DND-41 (cell line): ENCODE measurements at regions not wholly inside any gene's neighbourhood (a gene's known extent, or its start where the extent isn't known, plus 50 kb on each side); places are given as distances from the start of the nearest gene placed in this dataset.

ENCODE experiments used
- ATAC-seq: fragments of 200-7000 bp; cut with Tn5 transposase; 3 replicates; pipeline ENCODE4 v1.9.1; 2021; ENCODE audit warnings: low read depth; ENCODE audit not compliant: insufficient read depth
- DNase-seq: peaks from one replicate; pipeline ENCODE4 v3.0.0-alpha.2; 2020
- H2AFZ ChIP-seq: 2 replicates; pipeline ENCODE4 v1.6.0; 2012; ENCODE audit warnings: low read depth, low read length
- H3K27ac ChIP-seq: 2 replicates; pipeline ENCODE4 v1.5.1; 2012; ENCODE audit warnings: low read length, inconsistent platforms
- H3K27me3 ChIP-seq: fragments of 200-600 bp; sonication (generic); 2 replicates; pipeline ENCODE4 v1.6.0; 2012; ENCODE audit warnings: low read length, mild to moderate bottlenecking, inconsistent platforms; ENCODE audit not compliant: insufficient read depth, poor library complexity
- H3K36me3 ChIP-seq: 2 replicates; pipeline ENCODE4 v1.5.1; 2012; ENCODE audit warnings: low read length, inconsistent platforms; ENCODE audit not compliant: insufficient read depth
- H3K4me1 ChIP-seq: 2 replicates; pipeline ENCODE4 v1.5.1; 2012; ENCODE audit warnings: mild to moderate bottlenecking, low read length; ENCODE audit not compliant: insufficient read depth
- H3K4me2 ChIP-seq: 2 replicates; pipeline ENCODE4 v1.6.0; 2012; ENCODE audit warnings: mild to moderate bottlenecking, moderate library complexity, low read length, inconsistent platforms; ENCODE audit not compliant: insufficient read depth
- H3K4me3 ChIP-seq, 2 experiments: fragments of 200-600 bp in 1 of 2; shearing (Covaris generic) in 1 of 2; 2 replicates each; pipeline ENCODE4 v1.5.1; 2012 to 2016; ENCODE audit warnings: inconsistent platforms in 2 of 2, low read length in 2 of 2, mild to moderate bottlenecking in 2 of 2, low read depth in 1 of 2, moderate library complexity in 1 of 2
- H3K79me2 ChIP-seq: 2 replicates; pipeline ENCODE4 v1.6.0; 2012; ENCODE audit warnings: low read length, inconsistent platforms; ENCODE audit not compliant: insufficient read depth
- H3K9ac ChIP-seq: 2 replicates; pipeline ENCODE4 v1.6.0; 2012; ENCODE audit warnings: low read depth, mild to moderate bottlenecking, inconsistent platforms, low read length, moderate library complexity
- H3K9me3 ChIP-seq: 2 replicates; pipeline ENCODE4 v1.5.1; 2012; ENCODE audit warnings: low read length, moderate library complexity, mild to moderate bottlenecking, inconsistent platforms; ENCODE audit not compliant: insufficient read depth, severe bottlenecking
- H4K20me1 ChIP-seq: 2 replicates; pipeline ENCODE4 v1.6.0; 2012; ENCODE audit warnings: low read length; ENCODE audit not compliant: insufficient read depth
- EZH2 ChIP-seq: IDR thresholded peaks from 3 replicates; pipeline ENCODE4 v1.6.1; 2012; ENCODE audit warnings: borderline replicate concordance, low read depth, mild to moderate bottlenecking, moderate library complexity, low read length, inconsistent platforms; ENCODE audit not compliant: severe bottlenecking
- TF ChIP-seq, protein P1 (sequence below): IDR thresholded peaks from 2 replicates; pipeline ENCODE4 v1.5.1; 2012; ENCODE audit warnings: borderline replicate concordance, low read length, moderate library complexity, mild to moderate bottlenecking; ENCODE audit not compliant: poor library complexity, severe bottlenecking; ENCODE audit errors: extremely low read depth

DNA sequence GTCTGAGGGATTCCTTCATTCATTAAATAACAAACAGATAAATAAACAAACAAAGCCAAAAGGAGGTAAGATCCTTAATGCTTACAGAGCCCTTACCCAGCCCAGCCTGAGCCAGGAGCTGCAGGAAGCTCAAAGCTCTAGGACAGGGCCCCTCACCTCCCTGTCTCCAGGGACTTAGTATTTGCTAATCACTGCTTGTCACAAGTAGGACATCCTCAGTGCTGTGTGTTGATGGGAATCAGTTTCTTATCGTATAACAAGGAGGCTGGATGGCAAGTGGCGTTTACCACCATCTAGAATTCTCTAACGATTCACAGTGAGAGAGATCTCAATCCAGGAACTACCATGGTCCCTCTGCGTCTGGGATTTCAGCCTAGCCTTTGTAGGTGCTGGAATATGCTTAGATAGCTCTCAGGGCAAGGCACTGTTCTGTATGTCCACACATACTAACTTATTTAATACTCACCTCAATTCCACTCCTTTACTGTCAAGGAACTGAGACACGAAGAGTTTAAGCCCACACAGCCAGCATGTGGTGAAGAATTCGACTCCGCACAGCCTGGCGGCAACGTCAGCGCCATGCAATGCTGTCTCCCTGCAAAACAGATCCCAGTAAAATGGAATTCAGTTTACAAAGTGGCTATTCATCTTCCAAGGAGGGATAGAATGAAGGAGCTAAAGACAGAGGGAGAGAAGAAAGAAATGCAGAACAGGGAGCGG lies 164.8 kb downstream of the MYCN start:
- Histone ChIP-seq H3K9ac (no peak overlapping the region), H3K27ac (no peak overlapping the region), H2AFZ (no peak overlapping the region)

DNA sequence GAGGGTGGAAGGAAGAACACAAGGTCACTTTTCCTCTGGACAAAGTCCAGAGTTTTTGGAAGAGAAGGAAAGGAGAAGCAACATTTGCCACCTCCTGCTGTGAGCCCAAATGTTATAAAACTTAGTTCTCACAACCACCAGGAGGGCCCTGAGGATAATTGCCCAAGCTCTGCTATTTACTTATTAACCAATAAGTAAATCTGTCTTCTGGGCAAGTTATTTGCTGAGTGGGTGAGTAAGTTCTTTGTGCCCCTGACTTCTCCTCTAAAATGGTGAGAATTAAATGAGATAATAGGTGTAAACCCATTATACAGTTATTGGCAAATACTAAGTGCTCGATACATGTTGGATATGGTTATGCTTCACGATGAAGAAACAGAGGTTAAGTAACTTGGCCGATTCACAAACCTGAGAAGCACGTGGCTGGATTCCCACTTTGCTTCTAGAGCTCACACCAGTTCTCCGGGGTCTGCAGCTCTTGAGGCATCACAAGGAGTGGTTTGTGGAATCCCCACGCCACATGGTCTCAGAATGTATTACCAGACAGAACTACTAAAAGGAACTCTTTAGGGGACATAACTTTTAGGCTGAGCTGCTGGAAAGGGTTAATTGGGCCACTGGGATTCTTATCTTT lies 164.1 kb downstream of the MYCN start:
- Histone ChIP-seq H2AFZ (no peak overlapping the region), H3K9me3 (no peaks in the 10 kb centered on the region), H3K4me2 (no peak overlapping the region), H3K36me3 (no peaks in the 10 kb centered on the region), H3K79me2 (no peaks in the 10 kb centered on the region), H4K20me1 (no peaks in the 10 kb centered on the region), H3K4me1 (no peaks in the 10 kb centered on the region), H3K4me3 (no peak overlapping the region), H3K9ac (no peak overlapping the region), H3K27me3 (no peaks in the 10 kb centered on the region), H3K27ac (no peak overlapping the region)
- TF ChIP-seq EZH2 = no peak
- ATAC-seq (no peak), DNase-seq (no peak)

More for the DNA sequence above, 164.8 kb downstream of the MYCN start:
- no peak overlapping the region for H3K4me2 ChIP-seq
- no peak overlapping the region for H3K4me3 ChIP-seq
- H4K20me1 ChIP-seq = no peaks in the 10 kb centered on the region
- no peak for TF ChIP-seq EZH2
- H3K9me3 ChIP-seq = no peaks in the 10 kb centered on the region
- H3K36me3 ChIP-seq = no peaks in the 10 kb centered on the region
- H3K79me2 ChIP-seq = no peaks in the 10 kb centered on the region
- H3K27me3 ChIP-seq = no peaks in the 10 kb centered on the region
- no peaks in the 10 kb centered on the region for H3K4me1 ChIP-seq
- DNase-seq (no peak), ATAC-seq (no peak)

DNA sequence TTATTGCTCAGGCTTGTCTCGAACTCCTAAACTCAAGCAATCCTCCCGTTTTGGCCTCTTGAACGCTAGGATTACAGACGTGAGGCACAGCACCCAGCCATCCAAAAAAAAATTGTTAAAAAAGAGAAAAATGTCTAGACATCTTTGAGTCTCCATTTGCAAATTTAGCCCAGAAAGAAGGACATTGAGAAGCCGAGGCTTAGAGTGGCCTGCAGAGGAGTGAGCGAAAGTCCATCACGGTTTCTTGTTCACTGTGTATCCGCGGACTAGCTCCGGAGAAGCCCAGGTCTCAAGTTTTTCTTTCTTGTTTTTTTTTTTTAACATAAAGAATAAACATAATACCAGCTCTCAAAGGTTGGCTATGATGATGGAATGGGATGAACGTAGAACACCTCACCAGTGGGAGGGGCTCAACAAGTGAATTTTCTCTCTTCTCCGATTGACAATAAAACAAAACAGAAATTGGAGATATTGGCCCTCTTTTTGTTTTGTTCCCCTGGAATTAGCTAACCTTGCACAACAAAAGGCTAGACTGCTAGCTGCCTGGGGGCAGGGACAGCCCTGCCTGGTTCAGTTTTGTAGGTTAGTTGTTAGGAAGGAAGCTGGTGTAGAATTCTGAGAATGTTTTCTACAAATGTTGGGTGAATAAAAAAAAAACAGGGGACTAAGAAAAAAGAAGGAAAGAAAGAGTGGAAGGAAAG lies 163.4 kb downstream of the MYCN start:
- no peak overlapping the region for H3K27ac ChIP-seq
- H2AFZ ChIP-seq = no peak overlapping the region
- H3K4me2 ChIP-seq = no peak overlapping the region
- no peaks in the 10 kb centered on the region for H3K27me3 ChIP-seq
- no peaks in the 10 kb centered on the region for H3K36me3 ChIP-seq
- no peaks in the 10 kb centered on the region for H3K79me2 ChIP-seq
- H3K9me3 ChIP-seq = no peaks in the 10 kb centered on the region
- no peaks in the 10 kb centered on the region for H4K20me1 ChIP-seq
- TF ChIP-seq, protein P1, sequence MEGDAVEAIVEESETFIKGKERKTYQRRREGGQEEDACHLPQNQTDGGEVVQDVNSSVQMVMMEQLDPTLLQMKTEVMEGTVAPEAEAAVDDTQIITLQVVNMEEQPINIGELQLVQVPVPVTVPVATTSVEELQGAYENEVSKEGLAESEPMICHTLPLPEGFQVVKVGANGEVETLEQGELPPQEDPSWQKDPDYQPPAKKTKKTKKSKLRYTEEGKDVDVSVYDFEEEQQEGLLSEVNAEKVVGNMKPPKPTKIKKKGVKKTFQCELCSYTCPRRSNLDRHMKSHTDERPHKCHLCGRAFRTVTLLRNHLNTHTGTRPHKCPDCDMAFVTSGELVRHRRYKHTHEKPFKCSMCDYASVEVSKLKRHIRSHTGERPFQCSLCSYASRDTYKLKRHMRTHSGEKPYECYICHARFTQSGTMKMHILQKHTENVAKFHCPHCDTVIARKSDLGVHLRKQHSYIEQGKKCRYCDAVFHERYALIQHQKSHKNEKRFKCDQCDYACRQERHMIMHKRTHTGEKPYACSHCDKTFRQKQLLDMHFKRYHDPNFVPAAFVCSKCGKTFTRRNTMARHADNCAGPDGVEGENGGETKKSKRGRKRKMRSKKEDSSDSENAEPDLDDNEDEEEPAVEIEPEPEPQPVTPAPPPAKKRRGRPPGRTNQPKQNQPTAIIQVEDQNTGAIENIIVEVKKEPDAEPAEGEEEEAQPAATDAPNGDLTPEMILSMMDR = no peak
- ATAC-seq (no peak), DNase-seq (no peak)
- no peaks in the 10 kb centered on the region for H3K4me1 ChIP-seq
- H3K9ac ChIP-seq = no peak overlapping the region
- H3K4me3 ChIP-seq = no peak overlapping the region

DNA sequence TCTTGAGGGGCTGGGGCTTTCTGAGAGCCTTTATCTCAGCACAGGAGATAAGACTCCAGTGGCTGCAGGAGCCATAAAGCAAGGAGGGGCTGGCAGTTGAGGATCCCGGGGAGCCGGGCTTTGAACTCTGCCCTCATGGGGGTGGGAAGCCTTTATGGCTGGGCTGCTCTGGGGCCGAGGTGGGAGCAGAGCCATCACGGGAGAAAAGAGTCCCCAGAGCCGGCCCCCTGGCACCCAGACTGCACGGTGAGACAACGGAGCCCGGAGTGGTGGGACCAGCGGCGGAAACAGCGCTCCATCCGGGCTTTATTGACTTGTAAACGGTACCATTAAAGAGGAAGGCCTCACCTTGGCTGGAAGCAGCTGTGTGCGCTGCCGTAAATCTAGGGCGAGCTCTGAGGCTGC lies 162.6 kb downstream of the MYCN start:
- no peaks in the 10 kb centered on the region for H3K4me1 ChIP-seq
- no peak overlapping the region for H3K9ac ChIP-seq

More for the DNA sequence above, 162.6 kb downstream of the MYCN start:
- Histone ChIP-seq H3K27ac (no peak overlapping the region), H3K36me3 (no peaks in the 10 kb centered on the region), H3K4me2 (no peak overlapping the region), H3K79me2 (no peaks in the 10 kb centered on the region), H2AFZ (no peak overlapping the region), H4K20me1 (no peaks in the 10 kb centered on the region), H3K4me3 (no peak overlapping the region), H3K9me3 (no peaks in the 10 kb centered on the region), H3K27me3 (no peaks in the 10 kb centered on the region)
- TF ChIP-seq, protein P1 = no peak
- no peak for TF ChIP-seq EZH2
- no peak for ATAC-seq
- DNase-seq = no peak
